ENCODE measurements at regions not wholly inside any gene's neighbourhood (a gene's known extent, or its start where the extent isn't known, plus 50 kb on each side); places are given as distances from the start of the nearest gene placed in this dataset.

DNA sequence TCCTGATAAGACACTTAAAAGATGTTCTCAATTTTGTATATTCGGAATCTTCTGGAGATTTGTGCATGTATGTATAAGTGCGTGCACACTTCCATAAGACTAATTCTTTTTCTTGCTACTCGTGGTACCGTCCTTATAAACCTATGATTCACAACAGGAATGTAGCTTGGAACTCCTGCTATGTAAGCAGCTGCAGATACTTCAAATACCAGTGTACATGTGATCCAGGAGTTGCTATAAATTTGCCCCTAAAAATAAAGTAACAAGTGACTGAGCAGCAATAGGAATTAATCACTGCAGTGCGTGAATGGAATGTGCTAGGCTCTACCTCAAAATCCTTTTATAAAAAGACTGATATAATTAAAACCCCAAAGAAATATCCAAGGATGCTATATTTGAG, 214.9 kb downstream of the KLF5 start:
- no peak for ATAC-seq
- H3K27ac Mint-ChIP-seq: no peak overlapping the region
- DNase-seq: no peak
- peaks cover 2% of the 10 kb centered on the region for H3K36me3 Mint-ChIP-seq (ENCODE audit: low read depth)
- intact Hi-C loops (cut with micrococcal nuclease): no loop called here
- H3K4me1 Mint-ChIP-seq (ENCODE audit: low read depth): peaks cover 13% of the 10 kb centered on the region
- no peak for TF ChIP-seq CTCF (IDR thresholded peaks at IDR 0.05)
- H3K27me3 Mint-ChIP-seq: no peaks in the 10 kb centered on the region
- ChIA-PET CTCF (interaction anchor here (1.3 kb wide), 1 partner anchor 21 kb away, joined by 4 read pairs; no protein-coding TSS in a partner anchor), POLR2A (no interaction called here)
- H3K4me3 Mint-ChIP-seq: no peak overlapping the region
- peaks cover 12% of the 10 kb centered on the region for H3K9me3 Mint-ChIP-seq

DNA sequence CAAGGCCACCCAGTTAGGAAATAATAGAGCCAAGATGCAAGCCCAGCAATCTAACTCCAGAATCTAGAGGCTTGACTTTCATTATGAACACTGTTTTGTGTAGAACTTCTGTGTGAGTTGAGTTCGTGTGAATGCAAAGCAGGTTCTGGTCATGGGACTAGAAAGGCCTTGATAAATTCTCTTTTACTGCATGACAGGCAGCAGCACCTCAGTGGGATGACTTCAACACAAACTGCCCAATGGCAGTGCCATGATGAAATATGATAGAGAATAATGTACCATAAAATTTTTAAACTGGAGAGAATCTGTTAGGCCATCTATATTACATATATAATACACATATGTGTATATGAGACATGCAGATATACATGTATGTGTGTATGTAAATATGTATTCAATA, 214.5 kb downstream of the KLF5 start:
- Mint-ChIP-seq H3K27me3 (no peaks in the 10 kb centered on the region), H3K9me3 (peaks cover 12% of the 10 kb centered on the region), H3K27ac (no peak overlapping the region), H3K36me3 (ENCODE audit: low read depth) (peaks cover 2% of the 10 kb centered on the region), H3K4me3 (no peak overlapping the region), H3K4me1 (ENCODE audit: low read depth) (peaks cover 13% of the 10 kb centered on the region)
- DNase-seq: no peak
- ChIA-PET CTCF (no interaction called here), POLR2A (no interaction called here)
- no peak for TF ChIP-seq CTCF (IDR thresholded peaks at IDR 0.05)
- ATAC-seq: no peak
- intact Hi-C loops (cut with micrococcal nuclease): no loop called here

- intact Hi-C loops (cut with micrococcal nuclease): no loop called here
- DNase-seq: no peak
- Mint-ChIP-seq H3K9me3 (peaks cover 9% of the 10 kb centered on the region), H3K4me1 (ENCODE audit: low read depth) (peaks cover 11% of the 10 kb centered on the region), H3K27me3 (no peaks in the 10 kb centered on the region), H3K36me3 (ENCODE audit: low read depth) (no peaks in the 10 kb centered on the region), H3K27ac (no peak overlapping the region), H3K4me3 (no peak overlapping the region)
- ChIA-PET POLR2A (no interaction called here), CTCF (no interaction called here)
- TF ChIP-seq CTCF (IDR thresholded peaks at IDR 0.05): no peak
- ATAC-seq: no peak
Measured at GRCh38 chr13:73272831-73273230, 214.0 kb downstream of the KLF5 start.

GRCh38 chr13:73268306-73268705, 209.5 kb downstream of the KLF5 start:
- H3K27ac Mint-ChIP-seq: no peak overlapping the region
- ChIA-PET CTCF (no interaction called here), POLR2A (no interaction called here)
- no peaks in the 10 kb centered on the region for H3K36me3 Mint-ChIP-seq (ENCODE audit: low read depth)
- H3K27me3 Mint-ChIP-seq: no peaks in the 10 kb centered on the region
- no peak overlapping the region for H3K4me3 Mint-ChIP-seq
- no peaks in the 10 kb centered on the region for H3K4me1 Mint-ChIP-seq (ENCODE audit: low read depth)
- peaks cover 8% of the 10 kb centered on the region for H3K9me3 Mint-ChIP-seq
- ATAC-seq: no peak
- intact Hi-C loops (cut with micrococcal nuclease): no loop called here
- TF ChIP-seq CTCF (IDR thresholded peaks at IDR 0.05): no peak
- DNase-seq: no peak

DNA sequence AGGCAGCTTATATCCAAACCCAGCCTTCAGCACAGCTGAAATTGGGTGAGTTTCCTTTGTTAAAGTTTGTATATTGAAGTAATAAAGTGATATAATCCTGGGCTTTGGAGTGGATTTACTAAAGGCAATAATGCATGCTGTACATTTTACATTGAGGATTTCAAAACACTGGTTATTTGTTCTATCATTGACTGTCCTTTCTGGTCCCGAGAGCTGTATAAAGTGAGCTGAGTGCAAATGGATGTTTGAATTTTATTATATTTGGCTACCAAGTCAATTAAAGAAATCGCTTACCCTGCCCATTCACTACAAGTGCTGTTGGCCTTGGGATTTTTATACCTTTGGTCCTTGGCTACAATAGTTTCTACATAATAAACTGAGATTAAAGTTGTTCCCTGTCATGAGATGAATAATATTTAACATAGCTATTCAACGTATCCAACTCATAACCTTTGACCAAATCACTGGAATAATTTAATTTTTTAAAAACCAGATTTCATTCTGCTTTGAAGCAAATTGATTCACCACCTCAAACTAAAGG, 207.9 kb downstream of the KLF5 start:
- no peak for TF ChIP-seq CTCF (IDR thresholded peaks at IDR 0.05)
- ChIA-PET POLR2A (no interaction called here), CTCF (interaction anchor here (0.9 to 1.0 kb wide), 2 partner anchors 8 to 15 kb away, joined by 3 read pairs; no protein-coding TSS in a partner anchor)
- Mint-ChIP-seq H3K27me3 (no peaks in the 10 kb centered on the region), H3K9me3 (peaks cover 8% of the 10 kb centered on the region), H3K4me3 (no peak overlapping the region), H3K27ac (no peak overlapping the region), H3K36me3 (ENCODE audit: low read depth) (no peaks in the 10 kb centered on the region), H3K4me1 (ENCODE audit: low read depth) (no peaks in the 10 kb centered on the region)
- intact Hi-C loops (cut with micrococcal nuclease): no loop called here
- no peak for ATAC-seq
- no peak for DNase-seq
